GM23338 (cell line): ENCODE measurements at regions not wholly inside any gene's neighbourhood (a gene's known extent, or its start where the extent isn't known, plus 50 kb on each side); places are given as distances from the start of the nearest gene placed in this dataset.
"Not testable (repeated sequence)": the region's sequence is repeated elsewhere in the genome, so short reads cannot be mapped to it uniquely, and the experiment has no call there.

Experiments
- EZH2 ChIP-seq: fragments of 200-600 bp; sonication (generic); IDR thresholded peaks from one replicate; pipeline ENCODE4 v1.8.0; 2017; ENCODE audit warnings: antibody characterized with exemption, mild to moderate bottlenecking, low read depth; ENCODE audit not compliant: unreplicated experiment
- TF ChIP-seq, protein P1 (sequence below), 2 experiments: fragments of 200-600 bp in 1 of 2; sonication (generic) in 1 of 2; conservative IDR thresholded peaks; 2 replicates each; pipeline versions ENCODE4 v1.5.1 to v1.6.1; 2016 to 2017; ENCODE audit warnings: antibody characterized with exemption in 2 of 2, low read depth in 2 of 2, mild to moderate bottlenecking in 2 of 2, moderate library complexity in 1 of 2

DNA sequence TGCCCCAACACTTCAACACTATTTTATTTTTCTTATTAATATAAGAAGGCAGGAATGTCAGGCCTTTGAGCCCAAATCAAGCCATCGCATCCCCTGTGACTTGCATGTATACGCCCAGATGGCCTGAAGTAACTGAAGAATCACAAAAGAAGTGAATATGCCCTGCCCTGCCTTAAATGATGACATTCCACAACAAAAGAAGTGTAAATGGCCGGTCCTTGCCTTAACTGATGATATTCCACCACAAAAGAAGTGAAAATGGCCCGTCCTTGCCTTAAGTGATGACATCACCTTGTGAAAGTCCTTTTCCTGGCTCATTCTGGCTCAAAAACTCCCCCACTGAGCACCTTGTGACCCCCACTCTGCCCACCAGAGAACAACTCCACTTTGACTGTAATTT lies 251.4 kb downstream of the ALG10 start:
- TF ChIP-seq EZH2, result not testable (repeated sequence)
- TF ChIP-seq, protein P1, sequence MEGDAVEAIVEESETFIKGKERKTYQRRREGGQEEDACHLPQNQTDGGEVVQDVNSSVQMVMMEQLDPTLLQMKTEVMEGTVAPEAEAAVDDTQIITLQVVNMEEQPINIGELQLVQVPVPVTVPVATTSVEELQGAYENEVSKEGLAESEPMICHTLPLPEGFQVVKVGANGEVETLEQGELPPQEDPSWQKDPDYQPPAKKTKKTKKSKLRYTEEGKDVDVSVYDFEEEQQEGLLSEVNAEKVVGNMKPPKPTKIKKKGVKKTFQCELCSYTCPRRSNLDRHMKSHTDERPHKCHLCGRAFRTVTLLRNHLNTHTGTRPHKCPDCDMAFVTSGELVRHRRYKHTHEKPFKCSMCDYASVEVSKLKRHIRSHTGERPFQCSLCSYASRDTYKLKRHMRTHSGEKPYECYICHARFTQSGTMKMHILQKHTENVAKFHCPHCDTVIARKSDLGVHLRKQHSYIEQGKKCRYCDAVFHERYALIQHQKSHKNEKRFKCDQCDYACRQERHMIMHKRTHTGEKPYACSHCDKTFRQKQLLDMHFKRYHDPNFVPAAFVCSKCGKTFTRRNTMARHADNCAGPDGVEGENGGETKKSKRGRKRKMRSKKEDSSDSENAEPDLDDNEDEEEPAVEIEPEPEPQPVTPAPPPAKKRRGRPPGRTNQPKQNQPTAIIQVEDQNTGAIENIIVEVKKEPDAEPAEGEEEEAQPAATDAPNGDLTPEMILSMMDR (conservative IDR thresholded peaks at IDR 0.05; ENCODE audit: low read depth in 2 of 2), result not testable (repeated sequence)
